HepG2 (cell line): ENCODE measurements at regions not wholly inside any gene's neighbourhood (a gene's known extent, or its start where the extent isn't known, plus 50 kb on each side); places are given as distances from the start of the nearest gene placed in this dataset.

Source experiments
- EZH2 ChIP-seq: conservative IDR thresholded peaks from 2 replicates; pipeline ENCODE4 v1.6.1; 2012; ENCODE audit warnings: mild to moderate bottlenecking, low read depth, low read length, moderate library complexity
- FOXJ3 ChIP-seq: sonication (generic); formaldehyde crosslinking; IDR thresholded peaks from 2 replicates; pipeline ENCODE4 v1.4.0; 2020; ENCODE audit warnings: missing genetic modification reagents, mild to moderate bottlenecking, borderline replicate concordance
- ISL2 ChIP-seq: sonication (generic); formaldehyde crosslinking; IDR thresholded peaks from 2 replicates; pipeline ENCODE4 v1.5.0; 2020; ENCODE audit warnings: missing genetic modification reagents
- KDM3A ChIP-seq: IDR thresholded peaks from 2 replicates; pipeline ENCODE4 v1.6.1; 2018; ENCODE audit warnings: low read depth, missing compliant biosample characterization
- NCOA1 ChIP-seq: sonication (generic); formaldehyde crosslinking; IDR thresholded peaks from 2 replicates; pipeline ENCODE4 v1.9.0; 2021; ENCODE audit warnings: missing genetic modification reagents
- NR2F1 ChIP-seq, 2 experiments: fragments of 450-650 bp in 1 of 2; formaldehyde crosslinking in 1 of 2; IDR thresholded peaks; 2 replicates each; pipeline versions ENCODE4 v1.5.0 to v1.6.1; 2016 to 2020; ENCODE audit warnings: mild to moderate bottlenecking in 1 of 2, missing compliant biosample characterization in 1 of 2, missing genetic modification reagents in 1 of 2, moderate library complexity in 1 of 2
- RBAK ChIP-seq: sonication (generic); formaldehyde crosslinking; IDR thresholded peaks from 2 replicates; pipeline ENCODE4 v1.5.1; 2020; ENCODE audit warnings: mild to moderate bottlenecking, missing genetic modification reagents
- ZNF143 ChIP-seq: sonication (generic); formaldehyde crosslinking; IDR thresholded peaks from 2 replicates; pipeline ENCODE4 v1.4.0; 2020; ENCODE audit warnings: missing genetic modification reagents
- ZNF468 ChIP-seq: sonication (generic); formaldehyde crosslinking; IDR thresholded peaks from 2 replicates; pipeline ENCODE4 v1.8.0; 2022; ENCODE audit warnings: mild to moderate bottlenecking, moderate library complexity, missing genetic modification reagents
- ZNF670 ChIP-seq: sonication (generic); formaldehyde crosslinking; IDR thresholded peaks from 2 replicates; pipeline ENCODE4 v1.8.0; 2022; ENCODE audit warnings: mild to moderate bottlenecking, missing genetic modification reagents, borderline replicate concordance
- TF ChIP-seq, protein P1 (sequence below): sonication (generic); formaldehyde crosslinking; IDR thresholded peaks from 2 replicates; pipeline ENCODE4 v1.4.0; 2020; ENCODE audit warnings: mild to moderate bottlenecking, missing genetic modification reagents
- TF ChIP-seq, protein P2 (sequence below): sonication (generic); formaldehyde crosslinking; IDR thresholded peaks from 2 replicates; pipeline ENCODE4 v1.4.0; 2020; ENCODE audit warnings: missing genetic modification reagents, borderline replicate concordance
- TF ChIP-seq, protein P3 (sequence below): sonication (generic); formaldehyde crosslinking; IDR thresholded peaks from 2 replicates; pipeline ENCODE4 v1.4.0; 2020; ENCODE audit warnings: low read depth, mild to moderate bottlenecking, missing genetic modification reagents
- TF ChIP-seq, protein P4 (sequence below): sonication (generic); formaldehyde crosslinking; IDR thresholded peaks from 2 replicates; pipeline ENCODE4 v1.9.0; 2021; ENCODE audit warnings: missing genetic modification reagents, mild to moderate bottlenecking, borderline replicate concordance
- TF ChIP-seq, protein P5 (sequence below): sonication (generic); IDR thresholded peaks from 2 replicates; pipeline ENCODE4 v1.6.1; 2016; ENCODE audit warnings: low read depth, borderline replicate concordance
- TF ChIP-seq, protein P6 (sequence below): sonication (generic); formaldehyde crosslinking; IDR thresholded peaks from 2 replicates; pipeline ENCODE4 v1.5.1; 2020; ENCODE audit warnings: missing genetic modification reagents, mild to moderate bottlenecking, borderline replicate concordance

DNA sequence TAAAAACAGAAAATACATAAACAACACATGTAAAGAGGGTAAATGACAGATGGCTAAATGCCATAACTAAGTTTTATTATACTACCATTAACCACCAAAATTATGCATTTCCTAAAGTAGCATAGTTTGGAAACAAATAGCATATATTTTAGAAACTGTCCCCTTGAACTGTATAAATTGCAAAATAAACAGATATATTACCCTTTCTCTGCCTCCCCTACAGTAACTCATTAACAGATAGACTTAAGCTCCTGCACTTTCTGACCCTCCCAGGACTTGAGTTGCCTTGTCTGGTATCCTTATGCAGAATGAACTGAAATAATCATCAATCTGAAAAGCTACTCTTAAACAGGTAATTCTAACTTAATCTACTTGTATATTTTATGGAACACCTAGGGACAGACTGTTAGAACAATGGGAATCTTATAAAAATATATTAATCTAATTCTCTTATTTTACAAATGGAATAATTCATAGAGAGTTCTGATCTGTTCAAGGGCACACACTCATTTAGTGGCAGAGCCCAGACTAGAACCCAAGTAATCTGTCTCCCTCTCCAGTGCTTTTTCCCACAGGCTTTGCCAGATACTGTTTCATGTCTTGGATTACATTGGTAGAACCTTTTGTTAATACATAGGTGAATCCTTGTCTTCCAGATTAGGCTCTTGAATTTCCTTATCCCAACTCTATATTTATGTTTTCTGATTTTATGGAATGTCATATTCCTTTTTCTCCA, 50.6 kb upstream of the LOC128125822 start (continued):
- TF ChIP-seq, protein P1, sequence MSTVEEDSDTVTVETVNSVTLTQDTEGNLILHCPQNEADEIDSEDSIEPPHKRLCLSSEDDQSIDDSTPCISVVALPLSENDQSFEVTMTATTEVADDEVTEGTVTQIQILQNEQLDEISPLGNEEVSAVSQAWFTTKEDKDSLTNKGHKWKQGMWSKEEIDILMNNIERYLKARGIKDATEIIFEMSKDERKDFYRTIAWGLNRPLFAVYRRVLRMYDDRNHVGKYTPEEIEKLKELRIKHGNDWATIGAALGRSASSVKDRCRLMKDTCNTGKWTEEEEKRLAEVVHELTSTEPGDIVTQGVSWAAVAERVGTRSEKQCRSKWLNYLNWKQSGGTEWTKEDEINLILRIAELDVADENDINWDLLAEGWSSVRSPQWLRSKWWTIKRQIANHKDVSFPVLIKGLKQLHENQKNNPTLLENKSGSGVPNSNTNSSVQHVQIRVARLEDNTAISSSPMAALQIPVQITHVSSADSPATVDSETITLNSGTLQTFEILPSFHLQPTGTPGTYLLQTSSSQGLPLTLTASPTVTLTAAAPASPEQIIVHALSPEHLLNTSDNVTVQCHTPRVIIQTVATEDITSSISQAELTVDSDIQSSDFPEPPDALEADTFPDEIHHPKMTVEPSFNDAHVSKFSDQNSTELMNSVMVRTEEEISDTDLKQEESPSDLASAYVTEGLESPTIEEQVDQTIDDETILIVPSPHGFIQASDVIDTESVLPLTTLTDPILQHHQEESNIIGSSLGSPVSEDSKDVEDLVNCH, result no peak
- TF ChIP-seq, protein P2, sequence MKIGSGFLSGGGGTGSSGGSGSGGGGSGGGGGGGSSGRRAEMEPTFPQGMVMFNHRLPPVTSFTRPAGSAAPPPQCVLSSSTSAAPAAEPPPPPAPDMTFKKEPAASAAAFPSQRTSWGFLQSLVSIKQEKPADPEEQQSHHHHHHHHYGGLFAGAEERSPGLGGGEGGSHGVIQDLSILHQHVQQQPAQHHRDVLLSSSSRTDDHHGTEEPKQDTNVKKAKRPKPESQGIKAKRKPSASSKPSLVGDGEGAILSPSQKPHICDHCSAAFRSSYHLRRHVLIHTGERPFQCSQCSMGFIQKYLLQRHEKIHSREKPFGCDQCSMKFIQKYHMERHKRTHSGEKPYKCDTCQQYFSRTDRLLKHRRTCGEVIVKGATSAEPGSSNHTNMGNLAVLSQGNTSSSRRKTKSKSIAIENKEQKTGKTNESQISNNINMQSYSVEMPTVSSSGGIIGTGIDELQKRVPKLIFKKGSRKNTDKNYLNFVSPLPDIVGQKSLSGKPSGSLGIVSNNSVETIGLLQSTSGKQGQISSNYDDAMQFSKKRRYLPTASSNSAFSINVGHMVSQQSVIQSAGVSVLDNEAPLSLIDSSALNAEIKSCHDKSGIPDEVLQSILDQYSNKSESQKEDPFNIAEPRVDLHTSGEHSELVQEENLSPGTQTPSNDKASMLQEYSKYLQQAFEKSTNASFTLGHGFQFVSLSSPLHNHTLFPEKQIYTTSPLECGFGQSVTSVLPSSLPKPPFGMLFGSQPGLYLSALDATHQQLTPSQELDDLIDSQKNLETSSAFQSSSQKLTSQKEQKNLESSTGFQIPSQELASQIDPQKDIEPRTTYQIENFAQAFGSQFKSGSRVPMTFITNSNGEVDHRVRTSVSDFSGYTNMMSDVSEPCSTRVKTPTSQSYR (CRISPR knock-in tag), result no peak
- TF ChIP-seq FOXJ3 (CRISPR knock-in tag) (peak; percentile 51; the same call in 1 of the 2 replicates), ZNF143 (no peak), RBAK (no peak), NR2F1 (CRISPR knock-in tag; IDR thresholded peaks at IDR 0.05) (no peak), NCOA1 (CRISPR knock-in tag) (no peak), ZNF670 (CRISPR knock-in tag) (no peak), ISL2 (CRISPR knock-in tag) (peak; percentile 55; the same call in 1 of the 2 replicates), KDM3A (no peak), ZNF468 (no peak), EZH2 (no peak)
- TF ChIP-seq, protein P3, sequence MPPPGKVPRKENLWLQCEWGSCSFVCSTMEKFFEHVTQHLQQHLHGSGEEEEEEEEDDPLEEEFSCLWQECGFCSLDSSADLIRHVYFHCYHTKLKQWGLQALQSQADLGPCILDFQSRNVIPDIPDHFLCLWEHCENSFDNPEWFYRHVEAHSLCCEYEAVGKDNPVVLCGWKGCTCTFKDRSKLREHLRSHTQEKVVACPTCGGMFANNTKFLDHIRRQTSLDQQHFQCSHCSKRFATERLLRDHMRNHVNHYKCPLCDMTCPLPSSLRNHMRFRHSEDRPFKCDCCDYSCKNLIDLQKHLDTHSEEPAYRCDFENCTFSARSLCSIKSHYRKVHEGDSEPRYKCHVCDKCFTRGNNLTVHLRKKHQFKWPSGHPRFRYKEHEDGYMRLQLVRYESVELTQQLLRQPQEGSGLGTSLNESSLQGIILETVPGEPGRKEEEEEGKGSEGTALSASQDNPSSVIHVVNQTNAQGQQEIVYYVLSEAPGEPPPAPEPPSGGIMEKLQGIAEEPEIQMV (CRISPR knock-in tag), result no peak
- TF ChIP-seq, protein P4, sequence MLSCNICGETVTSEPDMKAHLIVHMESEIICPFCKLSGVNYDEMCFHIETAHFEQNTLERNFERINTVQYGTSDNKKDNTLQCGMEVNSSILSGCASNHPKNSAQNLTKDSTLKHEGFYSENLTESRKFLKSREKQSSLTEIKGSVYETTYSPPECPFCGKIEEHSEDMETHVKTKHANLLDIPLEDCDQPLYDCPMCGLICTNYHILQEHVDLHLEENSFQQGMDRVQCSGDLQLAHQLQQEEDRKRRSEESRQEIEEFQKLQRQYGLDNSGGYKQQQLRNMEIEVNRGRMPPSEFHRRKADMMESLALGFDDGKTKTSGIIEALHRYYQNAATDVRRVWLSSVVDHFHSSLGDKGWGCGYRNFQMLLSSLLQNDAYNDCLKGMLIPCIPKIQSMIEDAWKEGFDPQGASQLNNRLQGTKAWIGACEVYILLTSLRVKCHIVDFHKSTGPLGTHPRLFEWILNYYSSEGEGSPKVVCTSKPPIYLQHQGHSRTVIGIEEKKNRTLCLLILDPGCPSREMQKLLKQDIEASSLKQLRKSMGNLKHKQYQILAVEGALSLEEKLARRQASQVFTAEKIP (CRISPR knock-in tag), result no peak
- TF ChIP-seq, protein P5, sequence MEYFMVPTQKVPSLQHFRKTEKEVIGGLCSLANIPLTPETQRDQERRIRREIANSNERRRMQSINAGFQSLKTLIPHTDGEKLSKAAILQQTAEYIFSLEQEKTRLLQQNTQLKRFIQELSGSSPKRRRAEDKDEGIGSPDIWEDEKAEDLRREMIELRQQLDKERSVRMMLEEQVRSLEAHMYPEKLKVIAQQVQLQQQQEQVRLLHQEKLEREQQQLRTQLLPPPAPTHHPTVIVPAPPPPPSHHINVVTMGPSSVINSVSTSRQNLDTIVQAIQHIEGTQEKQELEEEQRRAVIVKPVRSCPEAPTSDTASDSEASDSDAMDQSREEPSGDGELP, result no peak
- TF ChIP-seq, protein P6, sequence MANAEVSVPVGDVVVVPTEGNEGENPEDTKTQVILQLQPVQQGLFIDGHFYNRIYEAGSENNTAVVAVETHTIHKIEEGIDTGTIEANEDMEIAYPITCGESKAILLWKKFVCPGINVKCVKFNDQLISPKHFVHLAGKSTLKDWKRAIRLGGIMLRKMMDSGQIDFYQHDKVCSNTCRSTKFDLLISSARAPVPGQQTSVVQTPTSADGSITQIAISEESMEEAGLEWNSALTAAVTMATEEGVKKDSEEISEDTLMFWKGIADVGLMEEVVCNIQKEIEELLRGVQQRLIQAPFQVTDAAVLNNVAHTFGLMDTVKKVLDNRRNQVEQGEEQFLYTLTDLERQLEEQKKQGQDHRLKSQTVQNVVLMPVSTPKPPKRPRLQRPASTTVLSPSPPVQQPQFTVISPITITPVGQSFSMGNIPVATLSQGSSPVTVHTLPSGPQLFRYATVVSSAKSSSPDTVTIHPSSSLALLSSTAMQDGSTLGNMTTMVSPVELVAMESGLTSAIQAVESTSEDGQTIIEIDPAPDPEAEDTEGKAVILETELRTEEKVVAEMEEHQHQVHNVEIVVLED, result no peak
